HG03097 (cell line): ENCODE measurements at regions not wholly inside any gene's neighbourhood (a gene's known extent, or its start where the extent isn't known, plus 50 kb on each side); places are given as distances from the start of the nearest gene placed in this dataset.
"Not testable (repeated sequence)": the region's sequence is repeated elsewhere in the genome, so short reads cannot be mapped to it uniquely, and the experiment has no call there.

ENCODE experiments used
- ATAC-seq: cut with Tn5 transposase; IDR thresholded peaks from one replicate; pipeline ENCODE4 v1.9.1; 2021; ENCODE audit not compliant: unreplicated experiment, low FRiP score

DNA sequence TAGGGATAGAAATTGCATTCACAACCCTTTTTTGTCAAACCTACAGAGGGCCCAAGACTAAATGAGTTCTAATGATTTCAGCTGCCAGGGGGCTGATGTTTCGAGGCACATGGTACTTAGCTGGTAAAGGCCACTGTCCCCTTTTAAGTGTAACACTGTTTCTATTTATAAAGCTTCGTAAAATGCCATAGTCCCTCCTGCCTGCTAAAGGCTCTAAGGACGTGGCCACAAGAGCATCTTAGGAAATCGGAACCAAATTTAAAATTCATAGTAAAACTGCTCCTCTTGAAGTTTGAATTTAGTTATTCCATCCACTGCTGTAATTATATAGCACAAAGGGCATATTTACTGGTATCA lies 170.3 kb upstream of the WWC1 start:
- no peak for ATAC-seq

DNA sequence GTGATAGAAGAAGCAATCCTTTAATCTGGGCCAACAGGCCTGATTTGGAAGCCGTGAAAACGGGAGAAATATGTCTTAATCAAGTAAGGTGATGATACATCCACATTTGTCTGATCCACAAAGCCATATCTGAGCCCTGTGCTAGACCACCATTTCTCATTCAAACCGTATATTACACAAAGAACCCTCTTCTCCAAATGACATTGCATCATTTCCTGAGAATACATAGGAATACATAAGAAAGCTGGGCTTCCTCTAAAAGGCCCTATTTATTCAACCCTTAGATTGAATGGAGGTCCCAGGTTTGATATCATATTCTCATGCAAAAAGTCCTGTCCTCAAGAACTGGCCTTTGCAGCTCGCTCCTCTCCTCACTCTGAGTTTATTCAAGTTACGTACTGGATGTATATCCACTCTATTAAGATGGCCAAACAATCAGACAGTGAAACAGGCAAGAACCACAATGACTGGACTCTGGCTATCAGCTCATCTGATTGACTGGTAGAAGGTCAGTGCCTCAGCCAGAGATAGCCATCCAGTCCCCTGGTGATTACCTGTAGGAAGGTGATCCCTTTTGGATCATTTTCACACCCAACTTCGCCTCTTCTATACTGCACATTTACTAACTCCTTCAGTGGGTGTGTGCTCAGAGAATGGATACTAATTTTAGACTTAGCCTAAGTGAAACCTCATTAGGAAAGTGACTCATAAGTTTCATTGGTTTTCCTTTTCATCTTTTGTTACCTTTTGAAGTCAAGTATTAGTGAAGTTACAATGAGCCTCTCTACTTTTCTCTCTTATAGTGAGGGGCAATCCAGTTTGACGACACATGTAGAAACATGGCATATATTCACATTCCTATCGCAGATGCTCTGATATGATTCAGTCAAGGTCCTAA lies 167.6 kb upstream of the WWC1 start:
- ATAC-seq = peak; percentile 75

DNA sequence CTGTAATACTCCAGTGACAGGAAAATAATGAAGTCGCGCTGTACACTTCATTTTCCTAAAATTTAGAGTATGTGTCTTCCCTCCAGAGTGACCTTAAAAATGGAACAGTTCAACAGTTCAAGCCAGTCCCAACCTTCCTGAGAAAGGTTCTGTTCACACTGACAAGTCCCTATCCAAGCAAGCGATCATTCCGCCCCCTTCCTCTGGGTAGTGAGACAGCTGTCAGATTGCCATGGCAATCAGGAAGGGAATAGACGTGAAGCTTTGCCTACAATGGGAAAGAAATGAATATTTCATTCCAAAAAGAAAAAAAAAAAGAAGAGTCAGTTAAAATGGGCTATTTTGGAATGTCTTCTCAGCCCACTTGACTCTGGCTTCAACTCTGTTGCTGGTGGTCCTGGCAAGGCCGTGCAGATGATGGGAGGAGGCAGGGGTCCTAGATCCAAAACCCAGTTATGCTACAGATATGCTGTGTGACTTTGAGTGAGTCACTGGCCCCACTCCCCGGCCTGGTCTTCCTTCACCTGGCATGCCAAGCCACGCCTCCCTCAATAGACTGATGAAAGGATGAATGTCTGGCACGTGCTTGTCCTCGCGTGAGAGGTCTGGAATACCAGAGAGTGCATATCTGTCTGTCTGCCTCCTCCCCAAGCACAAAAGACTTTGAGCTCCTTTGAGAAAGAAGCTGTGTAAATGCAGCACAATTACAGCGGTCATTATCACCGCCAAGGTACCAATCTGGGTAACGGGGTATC lies 165.8 kb upstream of the WWC1 start:
- ATAC-seq = no peak

DNA sequence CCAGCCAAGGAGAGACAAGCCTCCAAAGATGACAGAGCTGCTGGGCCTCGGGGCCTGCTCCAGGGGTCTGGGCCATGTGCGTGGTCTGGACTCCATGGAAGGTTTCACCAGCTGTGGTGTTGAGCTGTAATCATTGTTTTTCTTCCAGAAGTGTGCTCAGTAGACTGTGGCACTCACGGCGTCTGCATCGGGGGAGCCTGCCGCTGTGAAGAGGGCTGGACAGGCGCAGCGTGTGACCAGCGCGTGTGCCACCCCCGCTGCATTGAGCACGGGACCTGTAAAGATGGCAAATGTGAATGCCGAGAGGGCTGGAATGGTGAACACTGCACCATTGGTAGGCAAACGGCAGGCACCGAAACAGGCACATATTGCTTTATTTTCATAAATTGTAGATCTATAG lies 164.8 kb upstream of the WWC1 start:
- ATAC-seq = no peak

DNA sequence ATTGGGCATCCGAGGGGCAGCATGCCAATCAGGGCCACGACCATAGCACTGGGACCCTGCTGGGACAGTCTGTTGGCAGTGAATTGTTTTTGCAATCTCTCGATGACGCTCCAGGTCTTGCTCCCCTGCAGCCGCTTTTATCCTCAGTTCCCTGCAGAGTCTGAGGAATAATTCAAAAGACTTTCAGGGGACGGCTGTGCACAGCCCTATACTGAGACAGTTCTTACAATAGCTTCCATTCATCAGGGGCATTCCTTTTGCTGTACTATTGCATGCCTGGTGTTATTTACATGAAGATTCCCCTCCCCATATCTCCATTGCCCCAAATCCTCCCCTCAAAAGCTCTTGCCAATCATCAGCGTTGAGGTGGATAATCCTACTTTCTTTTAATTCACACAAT lies 163.3 kb upstream of the WWC1 start:
- no peak for ATAC-seq

DNA sequence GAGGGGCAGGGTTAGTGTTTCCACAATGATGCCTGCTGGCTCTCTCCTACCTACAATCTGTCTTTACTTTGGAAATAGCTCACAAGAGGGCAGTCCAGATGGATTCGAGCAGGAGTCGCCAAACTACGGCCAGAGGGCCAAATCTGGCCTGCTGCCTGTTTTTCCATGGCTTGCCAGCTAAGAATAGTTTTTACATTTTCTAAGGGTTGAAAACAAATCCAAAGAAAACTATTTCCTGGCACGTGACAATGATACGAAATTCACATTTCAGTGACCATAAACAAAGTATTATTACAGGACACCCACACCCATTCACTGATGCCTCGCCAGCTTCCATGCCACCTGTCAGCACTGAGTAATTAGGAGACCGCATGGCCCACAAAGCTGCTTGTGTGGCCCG lies 162.9 kb upstream of the WWC1 start:
- ATAC-seq = no peak

DNA sequence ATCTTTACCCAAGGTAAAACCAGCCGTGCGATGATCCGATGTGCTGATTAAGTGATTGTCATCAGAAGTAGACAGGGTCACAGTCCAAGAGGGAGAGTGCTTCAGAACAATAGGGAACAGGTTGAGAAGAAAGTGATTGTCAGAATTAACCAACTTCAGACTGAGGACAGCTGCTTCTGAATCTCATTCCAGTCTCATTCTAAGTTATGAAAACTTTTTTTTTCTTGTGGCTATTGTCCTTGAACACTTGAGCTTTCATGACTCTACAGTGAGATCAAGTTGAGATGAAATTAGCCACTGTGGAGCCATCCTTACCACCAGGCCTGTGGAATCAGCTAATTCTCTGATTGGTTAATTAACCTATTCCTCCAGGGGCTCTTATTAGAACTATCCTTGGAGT lies 159.9 kb upstream of the WWC1 start:
- ATAC-seq = no peak

DNA sequence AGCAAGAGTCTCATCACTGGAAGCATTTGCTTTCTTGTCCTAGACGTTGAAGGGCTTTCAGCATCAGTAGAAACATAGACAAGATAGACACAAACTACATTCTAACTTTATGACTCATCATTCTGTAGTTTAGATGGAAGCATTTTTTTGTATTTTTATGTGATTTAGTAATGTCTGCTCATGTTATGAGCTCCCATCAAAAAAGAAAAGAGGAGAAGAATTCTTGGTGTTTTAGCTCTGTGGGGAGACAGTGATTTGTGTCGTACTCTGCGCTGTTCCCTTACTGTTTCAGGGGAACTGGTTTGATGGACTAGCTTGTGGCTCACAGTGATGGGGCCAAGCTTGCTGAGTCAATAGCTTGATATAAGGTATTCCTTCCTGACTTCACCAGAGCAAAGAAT lies 159.2 kb upstream of the WWC1 start:
- ATAC-seq = no peak

DNA sequence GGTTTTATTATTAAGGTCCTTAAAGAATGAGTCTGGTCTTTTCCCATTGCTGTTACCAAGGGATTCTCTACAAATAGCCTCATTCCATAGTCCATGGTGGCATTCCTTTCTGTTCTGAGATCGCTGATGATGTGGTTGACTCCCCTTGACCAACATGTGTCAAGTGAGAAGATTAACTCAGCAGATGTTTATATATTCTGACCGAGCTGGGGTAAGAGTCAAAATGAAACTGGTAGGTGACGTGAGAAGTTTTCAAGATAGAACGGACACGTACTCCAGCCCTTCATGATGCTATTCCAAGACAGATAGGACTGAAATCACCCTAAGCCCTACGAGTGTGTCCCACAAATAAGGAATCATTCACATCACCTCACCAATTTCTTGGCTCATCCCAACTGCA lies 155.5 kb upstream of the WWC1 start:
- ATAC-seq = peak; percentile 97

DNA sequence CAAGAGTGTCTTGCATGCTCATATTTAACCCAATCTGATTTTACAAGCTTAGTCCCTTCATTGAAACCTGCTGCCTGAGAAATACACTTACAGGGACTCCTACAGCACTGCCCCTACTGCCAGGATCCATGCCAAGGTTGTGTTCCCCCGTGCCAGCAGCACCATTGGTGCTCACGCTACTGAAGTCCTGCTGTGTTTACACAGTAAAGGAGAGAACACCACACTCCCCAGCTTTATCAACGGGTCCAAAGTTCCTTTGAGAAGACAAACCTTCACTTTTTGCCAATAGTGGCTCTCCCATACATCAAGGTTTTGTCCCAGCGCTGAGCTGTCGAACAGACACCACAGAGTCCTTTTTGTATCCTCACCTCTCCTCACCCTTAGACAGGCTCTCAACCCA lies 155.1 kb upstream of the WWC1 start:
- no peak for ATAC-seq

DNA sequence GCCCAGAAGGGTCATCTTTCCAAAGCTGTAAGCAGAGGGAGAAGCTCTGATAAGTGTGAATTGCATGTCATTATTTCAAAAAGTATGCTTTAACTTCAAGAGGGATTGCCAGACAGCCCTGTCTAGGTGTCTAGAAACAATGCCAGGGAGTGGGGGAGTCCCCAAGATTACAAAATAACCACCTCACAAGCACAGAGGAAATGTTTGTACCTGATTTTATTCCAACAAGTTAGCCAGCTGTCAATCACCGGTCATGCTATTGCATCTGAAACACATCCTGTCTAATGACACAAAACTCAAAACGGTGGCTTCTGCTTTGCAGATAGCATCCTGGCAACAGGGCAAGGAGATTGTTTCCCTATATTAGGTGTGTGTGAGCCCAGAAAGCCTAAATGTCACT lies 154.2 kb upstream of the WWC1 start:
- ATAC-seq = peak; percentile 40

DNA sequence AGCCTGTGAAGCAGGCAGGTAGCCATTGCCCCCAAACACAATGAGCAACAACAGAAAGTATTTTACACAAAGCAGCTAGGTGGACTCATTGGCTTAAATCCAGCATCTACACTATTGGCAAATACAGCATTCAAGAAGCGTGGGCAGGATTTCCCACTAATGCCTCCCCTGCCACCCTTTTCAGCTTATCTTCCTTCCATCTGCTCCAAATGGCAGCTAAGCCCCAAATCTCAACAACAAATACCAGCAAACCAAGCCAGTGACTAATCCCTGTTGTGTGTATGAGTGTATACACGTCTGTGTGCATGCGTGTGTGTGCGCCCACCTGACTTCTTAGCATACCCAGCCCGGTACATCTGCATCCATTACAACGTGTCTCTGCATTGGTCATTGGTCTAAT lies 151.2 kb upstream of the WWC1 start:
- no peak for ATAC-seq

DNA sequence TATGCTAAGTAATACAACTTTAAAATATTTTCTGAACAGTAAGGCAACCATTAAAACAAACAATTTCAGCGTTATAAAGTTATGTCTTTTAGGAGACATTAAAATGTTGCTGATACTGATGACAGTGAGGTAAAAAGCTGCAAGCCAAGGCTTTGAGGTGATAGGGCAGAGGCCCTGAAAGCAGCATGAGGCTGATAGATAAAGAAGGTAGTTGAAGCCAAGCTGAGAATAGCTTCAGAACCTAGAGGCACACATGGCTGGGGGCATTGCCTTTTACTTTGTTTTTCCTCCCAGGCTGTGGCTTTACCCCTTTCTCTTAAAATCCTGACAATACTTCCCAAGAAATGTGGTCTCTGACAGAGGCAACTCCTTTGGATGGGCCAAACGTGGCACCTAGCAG lies 149.0 kb upstream of the WWC1 start:
- ATAC-seq = no peak

DNA sequence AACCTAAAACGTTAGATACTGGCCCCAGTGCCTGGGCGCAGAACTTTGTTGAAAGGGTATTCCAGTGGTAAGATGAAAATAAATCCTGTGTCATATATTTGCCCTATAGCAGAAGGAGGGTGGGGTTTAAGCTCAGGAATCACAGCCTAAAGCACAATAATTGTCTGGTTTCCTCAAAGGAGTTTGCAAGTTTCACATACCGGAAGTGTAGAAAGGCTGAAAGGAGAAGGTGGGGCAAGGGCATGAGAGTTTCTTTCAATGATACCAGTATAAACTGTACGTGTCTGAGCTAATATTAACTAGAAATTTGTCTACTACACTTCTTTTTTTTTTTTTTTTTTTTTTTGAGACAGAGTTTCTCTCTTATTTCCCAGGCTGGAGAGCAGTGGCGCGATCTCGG lies 147.9 kb upstream of the WWC1 start:
- not testable (repeated sequence) for ATAC-seq

DNA sequence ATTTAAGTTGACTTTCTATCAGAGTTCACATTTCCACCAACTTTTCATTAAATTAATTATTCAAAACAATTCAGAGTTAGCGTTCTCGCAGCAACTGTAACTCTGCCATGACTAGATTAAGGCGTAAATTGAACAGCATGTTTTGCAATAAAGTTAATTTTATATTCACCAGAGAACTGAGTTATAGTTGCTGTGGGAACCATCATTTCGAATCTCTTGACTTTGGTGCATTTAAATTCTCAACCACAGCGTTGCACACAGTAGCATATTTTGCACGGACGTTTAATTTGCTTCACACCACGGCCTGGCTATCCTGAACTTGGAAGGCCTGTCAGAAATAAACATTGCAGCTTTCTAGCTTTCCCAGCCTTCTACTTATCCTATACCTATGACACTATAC lies 144.3 kb upstream of the WWC1 start:
- ATAC-seq = no peak

DNA sequence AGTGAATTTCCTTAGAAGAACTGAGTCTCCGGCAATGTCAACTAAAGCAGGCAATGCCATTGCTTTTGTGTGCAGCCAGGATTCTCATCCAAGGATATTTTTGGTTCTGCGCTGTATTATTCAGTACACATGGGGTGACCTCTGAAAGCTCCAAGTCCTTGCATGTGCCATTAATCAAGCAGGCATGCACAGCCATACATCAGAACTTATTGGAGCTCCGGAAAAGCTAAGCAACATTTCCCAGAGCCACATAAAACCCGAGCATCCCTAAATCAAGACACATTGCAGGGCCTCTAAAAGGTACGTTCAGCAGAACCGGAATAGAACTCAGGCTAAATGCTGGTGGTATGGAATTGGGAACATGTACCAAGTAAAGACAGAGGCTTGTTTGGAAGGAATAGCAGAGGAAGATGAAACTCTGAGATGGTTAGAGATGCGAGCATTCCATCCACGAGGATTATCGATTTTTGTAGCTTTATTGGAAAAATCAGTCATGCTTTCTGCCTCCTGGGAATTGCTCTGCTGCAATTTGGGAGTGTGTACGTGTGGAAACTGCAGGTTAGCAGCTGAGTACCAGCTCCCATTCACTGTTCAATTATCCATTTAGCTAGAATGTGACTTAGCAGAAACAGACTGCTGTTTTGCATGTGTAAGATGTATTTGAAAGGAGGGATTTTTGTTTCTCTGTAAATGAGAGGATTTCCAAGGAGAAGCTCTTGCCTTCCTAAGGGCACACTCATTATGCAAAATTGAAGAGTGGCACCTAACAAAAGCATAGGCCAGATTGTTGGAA lies 143.7 kb upstream of the WWC1 start:
- no peak for ATAC-seq

DNA sequence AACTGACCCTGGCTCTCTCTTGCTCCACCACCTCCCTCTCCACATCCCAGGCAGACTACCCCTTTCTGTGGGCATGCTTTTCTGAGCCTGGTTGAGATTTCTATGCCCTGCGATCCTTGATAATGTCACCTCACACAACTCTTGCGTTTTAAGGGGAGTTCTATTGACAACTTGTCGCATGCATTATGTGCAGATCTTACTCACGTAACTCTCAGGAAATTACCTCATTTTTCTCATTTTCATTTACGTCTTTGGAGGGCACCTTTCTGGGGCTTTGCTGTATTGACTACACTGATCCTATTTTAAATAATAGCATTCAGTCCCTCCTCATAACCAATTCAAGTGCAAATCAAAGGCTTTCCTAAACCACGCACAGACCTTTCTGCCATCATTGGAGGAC lies 140.4 kb upstream of the WWC1 start:
- no peak for ATAC-seq

DNA sequence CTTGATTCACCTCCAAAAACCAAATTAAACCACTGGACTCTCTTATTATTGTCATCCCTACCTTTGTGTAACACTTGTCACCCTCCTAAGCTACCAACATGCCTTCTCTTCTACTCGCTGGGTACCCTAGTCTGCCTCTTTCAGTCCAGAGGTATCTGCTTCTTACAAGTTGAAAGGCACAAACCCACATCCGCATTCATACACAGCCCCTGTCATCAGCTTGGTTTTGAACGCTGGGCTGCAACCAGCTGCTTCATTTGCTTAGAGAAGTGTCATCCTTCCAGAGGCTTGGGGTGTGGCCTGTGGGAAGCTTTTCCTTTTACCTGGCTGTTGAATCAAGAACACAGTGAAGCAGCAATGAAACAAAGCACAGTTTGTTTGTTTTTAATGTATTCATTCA lies 138.8 kb upstream of the WWC1 start:
- no peak for ATAC-seq

DNA sequence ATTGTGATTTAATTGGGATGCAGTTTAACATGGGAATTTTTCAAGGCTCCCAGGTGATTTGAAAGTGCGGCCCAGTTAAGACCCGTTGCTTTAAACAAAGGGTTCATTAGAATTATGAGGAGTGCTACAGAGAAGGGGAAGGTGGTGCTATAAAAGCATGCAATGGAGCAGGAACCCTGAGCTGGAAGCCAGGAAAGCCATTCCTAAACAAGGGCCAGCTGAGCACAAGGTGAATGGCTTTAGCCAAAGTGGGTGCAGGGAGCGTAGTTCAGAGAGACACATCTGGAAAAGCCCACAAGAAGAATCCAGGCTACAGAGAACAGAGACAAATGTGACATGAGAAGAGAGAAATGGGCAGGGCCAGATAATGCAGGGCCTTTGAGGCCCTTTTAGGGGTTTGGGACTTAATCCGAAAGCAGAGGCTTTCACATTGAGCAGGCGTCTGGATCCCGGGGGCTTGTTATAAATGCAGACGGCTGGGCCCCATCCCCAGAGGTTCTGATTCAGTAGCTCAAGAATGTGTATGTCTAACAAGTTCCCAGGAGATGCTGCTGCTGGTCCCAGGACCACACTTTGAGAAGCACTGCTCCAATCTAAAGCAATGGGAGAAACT lies 138.1 kb upstream of the WWC1 start:
- no peak for ATAC-seq

DNA sequence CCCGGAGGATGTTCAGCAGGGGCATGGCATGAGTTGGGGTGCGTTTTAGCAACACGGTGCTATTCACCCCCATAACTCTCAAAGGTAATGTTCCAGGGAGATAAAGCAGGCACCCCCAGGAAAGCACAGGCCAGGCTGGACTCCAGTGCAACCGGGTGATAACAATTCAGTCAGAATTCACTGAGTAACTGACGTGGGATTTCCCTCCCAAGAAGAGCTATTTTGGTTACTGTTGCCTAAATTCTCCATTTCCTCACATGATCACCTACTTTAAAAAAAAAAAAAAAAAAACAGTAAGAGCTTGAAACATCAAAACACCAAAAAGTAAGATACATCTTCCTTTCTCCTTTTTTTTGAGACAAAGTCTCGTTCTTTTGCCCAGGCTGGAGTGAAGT lies 137.6 kb upstream of the WWC1 start:
- no peak for ATAC-seq

DNA sequence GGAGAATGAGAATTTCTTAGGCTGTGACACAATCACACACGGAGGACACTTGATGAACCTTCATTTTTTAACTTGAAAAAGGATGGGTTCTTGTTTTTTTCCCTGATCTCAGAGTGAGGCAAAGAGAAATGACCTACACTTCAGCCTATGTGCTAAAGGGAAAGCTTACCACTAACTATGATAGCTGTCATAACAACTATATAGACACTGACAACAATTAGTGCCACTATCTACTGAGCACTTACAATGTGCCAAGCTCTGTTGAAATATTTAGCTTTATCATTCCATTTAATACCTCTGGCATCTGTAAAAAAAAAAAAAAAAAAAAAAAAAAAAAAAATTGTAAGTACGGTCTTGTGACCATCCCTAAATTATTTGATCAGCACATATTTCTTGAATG lies 135.9 kb upstream of the WWC1 start:
- ATAC-seq = no peak
